HG02588 (cell line): ENCODE measurements at regions not wholly inside any gene's neighbourhood (a gene's known extent, or its start where the extent isn't known, plus 50 kb on each side); places are given as distances from the start of the nearest gene placed in this dataset.
"Not testable (repeated sequence)": the region's sequence is repeated elsewhere in the genome, so short reads cannot be mapped to it uniquely, and the experiment has no call there.

Source experiments
- ATAC-seq: cut with Tn5 transposase; IDR thresholded peaks from one replicate; pipeline ENCODE4 v1.9.1; 2021; ENCODE audit warnings: mild to moderate bottlenecking, moderate library complexity; ENCODE audit not compliant: unreplicated experiment

DNA sequence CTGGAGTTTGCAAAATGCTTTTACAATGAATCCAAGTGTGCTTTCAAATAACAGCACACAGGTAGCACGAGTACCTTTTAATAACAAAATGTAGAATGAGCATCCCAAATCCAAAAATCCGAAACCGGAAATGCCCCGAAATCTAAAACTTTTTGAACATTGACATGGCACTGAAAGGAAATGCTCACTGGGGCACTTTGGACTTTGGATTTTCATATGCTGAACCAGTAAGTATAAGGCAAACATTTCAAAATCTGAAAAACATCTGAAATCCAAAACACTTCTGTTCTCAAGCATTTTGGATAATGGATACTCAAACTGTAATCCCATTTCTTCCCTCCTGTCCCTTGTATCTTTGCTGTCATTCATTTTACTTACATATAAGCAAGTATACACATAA lies 50.1 kb downstream of the GCNT4 start:
- no peak for ATAC-seq

DNA sequence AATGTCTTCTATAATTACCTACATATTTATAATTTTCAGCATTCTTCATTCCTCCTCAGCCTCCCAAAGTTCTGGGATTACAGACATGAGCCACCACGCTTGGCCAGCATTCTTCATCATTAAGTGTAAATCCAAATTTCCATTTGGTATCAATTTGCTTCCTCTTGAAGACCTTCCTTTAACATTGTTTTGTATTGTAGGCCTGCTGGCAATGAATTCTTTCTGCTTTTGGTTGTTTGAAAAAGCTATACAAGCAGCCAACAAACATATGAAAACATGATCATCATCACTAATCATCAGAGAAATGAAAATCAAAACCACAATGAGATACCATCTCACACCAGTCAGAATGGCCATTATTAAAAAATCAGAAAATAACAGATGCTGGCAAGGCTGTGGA lies 56.4 kb downstream of the GCNT4 start:
- no peak for ATAC-seq

DNA sequence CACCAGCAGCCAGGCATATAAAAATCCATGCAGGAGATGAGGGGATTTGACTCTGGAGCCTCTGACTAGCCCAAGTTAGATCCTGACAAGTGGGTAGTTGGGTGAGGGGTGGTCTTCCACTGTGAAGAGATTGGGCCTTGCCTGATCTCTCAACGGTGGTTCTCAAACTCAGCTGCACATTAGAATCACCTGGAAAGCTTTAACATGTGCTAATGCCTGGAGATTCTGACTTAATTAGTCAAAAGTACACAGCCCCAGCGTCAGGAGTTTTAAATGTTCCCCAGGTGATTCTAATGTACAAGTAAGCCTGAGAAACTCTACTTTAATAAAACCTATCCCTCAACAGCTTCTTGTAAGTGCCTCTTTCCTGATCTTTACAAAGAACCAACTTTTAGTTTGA lies 57.5 kb downstream of the GCNT4 start:
- ATAC-seq = no peak

DNA sequence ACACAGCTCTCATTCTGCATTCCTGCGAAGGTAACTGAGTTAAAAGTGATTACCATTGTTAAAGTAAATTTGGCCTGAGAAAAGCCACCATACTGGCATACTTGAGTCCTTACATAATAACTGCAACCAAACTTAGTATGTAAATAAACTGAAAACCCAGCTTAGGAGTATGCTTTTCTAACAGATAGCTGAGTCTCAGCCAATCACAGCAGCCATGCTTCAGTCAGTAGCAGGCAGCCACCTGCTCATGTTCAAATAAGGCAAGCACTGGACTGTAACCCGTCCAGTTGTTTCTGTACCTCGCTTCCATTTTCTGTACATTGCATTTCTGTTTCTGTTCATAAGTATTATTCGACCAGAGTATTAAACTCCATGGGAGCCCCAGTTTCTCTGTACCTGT lies 58.6 kb downstream of the GCNT4 start:
- ATAC-seq = no peak

DNA sequence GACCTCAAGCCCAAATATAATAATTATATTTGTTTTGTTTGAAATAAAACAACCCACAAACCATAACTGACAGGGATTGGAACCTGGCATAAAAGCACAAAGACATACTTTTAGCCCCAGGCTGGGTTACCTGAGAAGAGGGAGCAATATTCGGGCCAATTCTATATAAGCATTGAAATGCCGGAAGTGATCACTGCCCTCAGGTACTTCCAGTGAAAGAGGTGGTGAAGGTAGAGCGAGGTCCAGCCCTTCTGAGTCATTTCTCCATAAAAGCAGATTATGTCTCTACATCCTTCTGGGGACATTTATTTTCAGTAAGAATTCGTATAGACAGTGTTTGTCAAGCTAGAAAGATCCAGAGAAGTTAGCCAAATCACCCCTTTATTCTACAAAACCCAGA lies 59.6 kb downstream of the GCNT4 start:
- ATAC-seq = no peak

DNA sequence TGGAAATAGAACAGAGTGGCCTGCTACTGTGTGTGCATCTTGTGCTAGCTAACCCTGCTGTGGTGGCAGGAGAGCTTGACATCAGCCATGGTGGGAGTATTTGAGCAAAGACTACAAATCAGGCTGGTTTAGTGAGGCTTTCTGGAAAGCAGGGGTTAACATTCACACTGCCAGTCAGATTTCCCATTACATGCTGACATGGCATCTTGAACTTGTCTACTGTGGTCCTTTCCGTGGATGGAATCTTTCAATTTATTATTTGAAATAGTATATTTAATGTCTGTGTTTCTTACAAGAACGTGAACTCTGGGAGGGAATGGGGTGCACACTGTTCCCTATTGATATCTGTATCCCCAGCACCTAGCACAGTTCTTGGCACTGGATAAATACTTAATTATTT lies 60.8 kb downstream of the GCNT4 start:
- ATAC-seq = no peak

DNA sequence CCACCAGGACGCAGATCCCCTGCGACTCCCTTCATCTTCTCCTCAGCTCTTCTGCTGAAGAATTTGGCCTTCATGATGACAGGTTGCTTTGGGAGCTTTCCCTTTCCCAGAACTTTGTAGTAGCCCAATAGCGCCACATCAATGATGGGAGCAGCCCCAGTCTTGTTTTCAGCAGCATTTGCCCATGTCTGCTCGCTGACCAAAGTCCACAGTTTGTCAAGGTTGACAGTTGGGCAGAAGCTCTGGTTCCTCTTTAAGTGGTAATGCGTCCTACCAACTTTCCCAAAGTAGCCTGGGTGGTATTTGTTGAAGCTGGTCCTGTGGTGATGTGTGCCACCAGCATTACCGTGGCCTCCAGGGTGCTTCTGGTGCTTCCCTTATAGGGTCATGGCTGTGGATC lies 62.2 kb downstream of the GCNT4 start:
- no peak for ATAC-seq

DNA sequence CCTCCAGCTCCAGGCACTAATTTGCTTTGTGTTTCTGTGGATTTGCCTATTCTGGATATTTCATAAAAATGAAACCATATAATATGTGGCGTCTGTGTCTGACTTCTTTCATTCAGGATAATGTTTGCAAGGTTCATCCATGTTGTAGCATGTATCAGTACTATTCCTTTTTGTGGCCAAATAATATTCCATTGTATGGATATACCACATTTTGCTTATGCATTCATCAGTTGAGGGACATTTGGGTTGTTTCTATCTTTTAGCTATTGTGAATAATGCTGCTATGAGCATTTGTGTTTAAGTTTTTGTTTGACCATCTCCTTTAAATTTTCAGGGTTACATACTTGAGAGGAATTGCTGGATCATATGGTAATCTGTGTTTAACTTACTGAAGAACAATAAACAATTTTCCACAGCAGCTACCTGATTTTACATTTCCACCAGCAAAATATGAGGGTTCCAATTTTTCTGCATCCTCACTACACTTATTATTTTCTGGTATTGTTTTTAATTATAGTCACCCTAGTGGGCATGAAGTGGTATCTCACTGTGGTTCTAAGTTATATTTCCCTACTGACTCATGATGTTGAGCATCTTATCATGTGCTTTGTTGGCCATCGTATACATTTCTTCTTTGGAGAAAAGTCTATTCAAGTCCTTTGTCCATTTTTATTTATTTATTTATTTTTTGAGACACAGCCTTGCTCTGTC lies 63.9 kb downstream of the GCNT4 start:
- no peak for ATAC-seq

DNA sequence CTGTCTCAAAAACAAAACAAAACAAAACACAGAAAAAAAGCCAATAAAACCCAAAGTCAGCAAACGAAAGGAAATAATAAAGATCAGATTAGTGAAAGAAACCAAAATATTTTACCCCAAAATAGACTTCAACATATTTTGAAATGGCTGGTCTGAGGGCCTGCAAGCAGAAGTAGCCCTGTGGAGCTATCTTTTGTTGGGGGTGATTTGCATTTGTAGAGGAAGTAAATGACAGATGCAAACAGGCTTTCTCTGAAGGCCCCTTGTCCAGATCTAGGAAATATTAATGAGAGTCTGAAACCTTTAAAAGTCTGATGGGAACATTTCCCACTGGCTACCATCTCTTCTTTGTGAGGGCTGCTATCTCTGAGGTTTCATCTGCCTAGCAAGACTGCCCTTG lies 74.0 kb downstream of the GCNT4 start:
- no peak for ATAC-seq

DNA sequence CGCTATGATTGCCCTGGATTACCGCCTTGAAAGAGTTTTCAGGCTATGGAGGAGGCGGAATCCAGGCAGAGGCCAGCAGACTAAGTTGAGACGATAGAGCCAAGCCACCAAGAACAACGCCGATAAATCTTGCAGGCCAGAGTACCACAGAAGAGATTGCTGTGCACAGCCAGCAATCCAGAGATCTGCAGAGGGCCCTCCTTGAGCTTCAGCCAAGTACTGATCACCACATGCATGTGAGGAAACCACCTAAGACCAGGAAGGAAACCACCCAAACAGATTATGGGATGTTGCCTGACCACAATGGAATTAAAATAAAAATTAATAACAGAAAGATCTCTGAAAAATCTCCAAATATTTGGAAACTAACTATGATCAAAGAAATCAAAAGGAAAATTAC lies 74.9 kb downstream of the GCNT4 start:
- no peak for ATAC-seq

DNA sequence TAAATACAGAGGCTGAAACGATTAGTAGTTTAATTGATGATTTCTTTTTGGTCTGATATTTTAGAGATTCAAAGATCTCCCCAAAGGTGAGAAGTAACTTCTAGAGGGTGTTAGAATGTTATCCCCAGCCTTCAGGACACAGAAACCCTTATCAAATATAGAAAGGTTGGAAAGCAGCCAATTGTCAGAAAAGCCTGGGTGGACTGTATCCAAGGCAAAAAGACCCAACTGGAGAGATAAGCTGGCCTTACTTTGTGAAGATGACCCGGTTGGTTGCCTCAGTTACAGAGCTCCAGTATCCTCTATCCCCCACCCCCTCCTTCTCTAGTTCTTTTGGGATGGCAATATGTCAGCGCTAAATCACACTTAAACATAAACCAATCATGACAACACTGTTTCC lies 75.7 kb downstream of the GCNT4 start:
- ATAC-seq = no peak

DNA sequence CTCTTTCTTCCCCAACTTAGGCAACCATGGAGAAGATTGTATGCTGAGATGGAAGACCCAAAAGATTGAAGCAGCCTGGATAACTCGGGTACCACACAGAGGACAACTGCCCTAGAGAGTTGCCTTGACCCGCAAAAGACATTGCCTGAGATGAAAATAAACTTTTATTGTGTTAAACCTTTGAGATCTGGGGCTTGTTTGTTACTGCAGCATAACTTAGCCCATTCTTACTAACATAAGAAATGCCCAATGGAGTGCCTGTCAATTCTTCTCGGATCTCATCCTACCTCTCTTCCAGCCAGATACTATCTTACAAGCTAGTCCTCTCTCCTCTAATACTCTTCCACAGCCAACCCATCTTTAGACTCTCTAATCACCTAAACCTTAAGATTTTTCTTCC lies 76.8 kb downstream of the GCNT4 start:
- no peak for ATAC-seq

DNA sequence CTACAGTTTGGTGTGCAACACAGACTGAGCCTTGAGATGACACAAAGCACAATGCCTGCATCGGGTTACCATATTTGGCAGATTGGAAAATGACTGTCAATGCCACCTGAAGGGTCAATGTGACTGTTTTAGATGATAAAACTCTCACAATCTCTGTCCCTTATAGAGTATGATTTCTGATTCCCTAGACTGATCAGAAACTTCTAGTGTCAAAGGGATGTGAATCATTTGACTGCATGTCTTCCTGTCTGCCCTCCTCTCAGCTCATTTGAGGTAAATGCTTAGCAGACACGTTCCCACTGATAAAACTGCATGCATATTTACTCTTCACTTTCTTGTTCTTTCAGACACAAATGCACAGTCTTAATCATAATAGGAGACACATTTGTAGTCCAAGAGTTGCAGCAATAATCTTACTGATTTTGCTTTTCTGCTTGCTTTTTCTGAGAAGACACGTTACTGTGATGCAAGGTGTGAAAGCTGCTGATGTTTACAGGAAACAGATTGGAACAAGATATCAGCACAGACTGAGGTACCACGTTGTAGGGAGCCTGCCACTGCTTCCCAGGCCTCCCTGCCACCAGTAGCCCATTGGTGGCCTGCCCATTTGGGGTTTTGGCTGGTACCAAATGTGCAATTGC lies 77.8 kb downstream of the GCNT4 start:
- no peak for ATAC-seq

DNA sequence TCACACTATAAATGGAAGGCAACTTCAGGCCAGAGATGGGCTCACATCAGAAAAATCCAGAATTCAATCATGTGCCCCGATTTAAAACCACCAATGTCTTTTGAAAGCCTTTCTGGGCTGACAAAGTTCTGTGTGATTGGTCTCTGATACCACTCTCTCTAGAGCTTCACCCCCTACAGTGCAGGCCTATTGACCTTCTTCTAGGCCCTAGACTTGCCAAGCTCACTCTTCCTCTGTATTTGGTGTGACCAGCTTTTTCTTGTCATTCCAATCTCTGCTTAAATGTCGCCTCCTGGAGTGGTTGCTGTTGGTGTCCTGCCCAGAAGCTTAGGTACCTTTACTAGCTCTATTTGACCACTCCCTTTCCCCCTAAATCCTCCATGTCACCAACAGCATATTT lies 78.7 kb downstream of the GCNT4 start:
- ATAC-seq = no peak

DNA sequence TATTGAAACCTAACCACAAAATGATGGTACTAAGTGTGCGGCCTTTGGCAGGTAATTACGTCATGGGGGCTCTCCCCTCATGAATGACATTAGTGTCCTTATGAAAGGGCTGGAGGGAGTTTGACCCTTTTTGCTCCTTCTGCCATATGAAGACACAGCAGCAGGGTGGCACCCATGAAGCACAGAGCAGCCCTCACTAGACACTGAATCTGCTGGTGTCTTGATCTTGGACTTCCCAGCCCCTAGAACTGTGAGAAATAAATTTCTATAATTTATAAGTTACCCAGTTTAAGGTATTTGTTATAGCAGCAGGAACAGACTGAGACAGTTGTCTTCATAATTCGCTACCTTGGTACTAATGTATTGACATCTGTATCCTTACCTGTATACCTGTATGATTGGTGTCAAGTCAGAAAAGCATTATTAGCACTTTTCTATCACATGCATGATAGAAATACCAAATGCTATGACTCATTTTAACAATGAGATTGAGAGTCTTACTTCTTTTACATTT lies 80.4 kb downstream of the GCNT4 start:
- no peak for ATAC-seq

DNA sequence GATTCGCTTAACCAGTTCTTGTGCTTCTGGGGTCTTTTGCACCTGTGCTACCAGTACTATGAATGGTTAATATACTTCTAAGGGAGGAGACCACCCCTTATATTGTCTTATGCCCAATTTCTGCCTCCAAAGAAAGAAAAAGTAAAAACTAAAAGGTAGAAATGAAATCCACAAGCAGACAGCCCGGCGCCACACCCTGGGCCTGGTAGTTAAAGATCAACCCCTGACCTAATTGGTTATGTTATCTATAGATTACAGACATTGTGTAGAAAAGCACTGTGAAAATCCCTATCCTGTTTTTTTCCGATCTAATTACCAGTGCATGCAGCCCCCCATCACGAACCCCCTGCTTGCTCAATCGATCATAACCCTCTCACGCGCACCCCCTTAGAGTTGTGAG lies 81.5 kb downstream of the GCNT4 start:
- not testable (repeated sequence) for ATAC-seq

DNA sequence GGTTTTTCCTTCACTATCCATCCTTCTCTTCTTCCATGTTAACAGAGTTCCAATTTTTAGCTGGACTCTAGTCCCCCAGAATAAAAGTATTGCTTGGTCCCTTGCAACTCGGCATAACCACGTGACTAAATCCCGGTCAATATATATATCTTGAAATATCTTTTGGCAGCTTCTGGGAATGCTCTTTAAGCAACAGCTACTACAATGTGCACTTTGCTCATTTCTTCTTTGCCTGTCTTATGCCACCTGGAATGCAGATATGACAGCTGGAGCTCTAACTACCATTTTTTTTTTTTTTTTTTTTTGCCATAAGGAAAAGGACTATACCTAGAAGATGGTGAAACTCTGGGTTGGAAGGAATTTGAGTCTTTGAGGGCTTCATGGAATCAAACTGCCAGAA lies 82.6 kb downstream of the GCNT4 start:
- no peak for ATAC-seq

DNA sequence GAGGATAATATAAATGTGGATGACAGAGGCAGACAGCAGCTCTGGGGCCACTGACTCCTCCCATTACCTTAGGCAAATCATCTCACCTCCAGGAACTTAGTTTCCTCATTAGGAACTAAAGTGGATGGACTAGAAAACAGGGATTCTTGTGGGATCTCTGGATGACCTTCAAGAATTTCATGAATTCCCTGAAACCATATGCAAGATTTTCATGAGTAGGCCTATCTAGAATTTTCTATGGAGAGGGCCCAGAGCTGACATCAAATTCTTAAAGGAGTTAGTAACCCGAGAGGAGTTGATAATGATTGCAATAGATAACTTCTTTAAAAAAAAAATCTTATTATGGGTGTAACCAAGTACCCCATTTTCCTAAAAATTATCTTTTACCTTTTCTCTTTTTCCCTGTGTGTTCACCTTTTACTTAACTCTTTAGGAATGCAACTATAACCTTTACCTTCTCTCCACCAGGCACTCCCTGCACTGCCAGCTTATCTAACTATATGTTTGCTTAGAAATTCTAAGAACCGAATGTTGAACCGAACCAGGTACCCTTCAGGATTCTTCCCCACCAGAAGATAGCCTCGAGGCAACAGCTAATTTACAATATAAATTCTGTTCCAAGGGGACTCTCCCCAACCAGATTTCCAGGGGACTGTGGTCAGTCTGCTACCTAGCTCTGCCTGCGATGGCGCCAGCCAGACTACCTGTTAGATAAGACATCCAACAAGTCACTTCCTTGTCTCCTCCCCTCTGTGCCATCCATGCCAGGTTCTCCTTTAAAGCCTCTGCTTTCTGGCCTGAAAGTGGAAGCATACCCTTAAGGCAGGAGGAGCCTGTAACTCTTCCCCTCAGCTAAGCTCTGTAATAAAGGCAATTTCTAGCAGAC lies 86.0 kb downstream of the GCNT4 start:
- ATAC-seq = no peak

DNA sequence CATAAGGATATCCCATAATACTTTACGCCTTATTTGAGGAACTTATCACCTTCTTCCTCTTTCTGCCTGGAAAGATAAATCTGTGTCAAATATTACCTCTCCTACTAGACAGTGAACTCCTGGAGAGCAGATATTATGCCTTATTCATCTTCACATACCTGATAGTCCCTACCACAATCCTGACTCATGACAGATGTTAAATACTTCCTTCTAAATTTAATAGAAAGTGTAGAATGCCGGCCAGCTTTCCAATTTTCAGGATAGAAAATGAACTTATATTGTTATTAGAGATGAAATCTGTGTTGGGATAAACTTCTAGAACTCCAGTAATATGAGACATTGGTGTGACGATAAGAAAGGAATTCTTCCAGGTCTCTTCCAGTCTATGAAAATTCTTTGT lies 89.0 kb downstream of the GCNT4 start:
- no peak for ATAC-seq

DNA sequence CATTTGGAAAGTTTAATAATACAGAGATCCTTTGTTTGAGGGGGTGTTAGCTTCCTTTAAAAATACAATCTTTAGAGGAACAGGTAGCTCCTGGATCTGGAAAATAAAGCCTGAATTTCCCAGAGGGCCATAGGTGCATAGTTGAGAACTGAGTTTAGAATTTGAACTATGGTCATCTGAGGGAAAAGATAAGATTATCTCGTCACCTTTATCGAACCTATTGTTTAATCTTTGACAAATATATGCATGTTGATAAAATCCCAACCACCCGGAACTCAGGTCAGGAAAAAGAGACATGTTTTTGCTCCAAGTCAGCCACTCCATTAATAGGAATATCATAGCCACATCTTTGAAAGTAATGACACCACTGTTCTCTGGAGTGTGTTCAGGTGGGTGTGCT lies 91.7 kb upstream of the FAM169A start:
- no peak for ATAC-seq

DNA sequence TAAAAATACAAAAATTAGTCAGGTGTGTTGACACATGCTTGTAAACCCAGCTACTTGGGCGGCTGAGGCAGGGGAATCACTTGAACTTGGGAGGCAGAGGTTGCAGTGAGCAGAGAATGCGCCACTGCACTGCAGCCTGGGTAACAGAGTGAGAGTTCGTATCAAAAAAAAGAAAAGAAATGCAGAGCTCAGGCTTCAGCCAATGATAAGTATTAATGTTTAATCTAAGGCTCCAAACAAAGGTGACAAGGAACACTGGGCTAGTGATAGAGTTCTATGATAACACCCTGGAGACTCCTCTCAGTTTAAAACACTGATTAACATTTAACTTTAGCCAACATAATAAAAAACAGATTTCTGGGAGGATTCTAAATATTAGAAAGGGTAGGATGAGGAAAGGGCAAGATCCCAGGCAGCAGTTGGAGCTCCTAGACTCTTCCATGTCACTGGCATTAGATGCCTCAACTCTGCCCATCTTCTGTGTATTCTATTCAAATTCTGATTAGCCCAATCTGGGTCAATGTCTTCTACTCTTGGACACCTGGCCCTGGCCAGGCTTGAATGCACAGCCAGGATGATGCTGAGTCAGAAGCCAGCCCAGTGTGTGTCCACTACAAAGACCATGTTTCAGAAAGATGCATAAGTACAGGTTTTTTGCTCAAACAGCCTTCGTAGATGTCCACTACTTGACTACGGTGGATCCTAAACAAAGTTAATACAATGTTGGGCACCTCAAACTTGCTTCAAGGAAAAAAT lies 91.0 kb upstream of the FAM169A start:
- ATAC-seq = no peak
